HG03342 (cell line): ENCODE measurements at regions not wholly inside any gene's neighbourhood (a gene's known extent, or its start where the extent isn't known, plus 50 kb on each side); places are given as distances from the start of the nearest gene placed in this dataset.
"Not testable (repeated sequence)": the region's sequence is repeated elsewhere in the genome, so short reads cannot be mapped to it uniquely, and the experiment has no call there.

Experiments used
- ATAC-seq: cut with Tn5 transposase; IDR thresholded peaks from one replicate; pipeline ENCODE4 v1.9.1; 2021; ENCODE audit warnings: mild to moderate bottlenecking, moderate library complexity; ENCODE audit not compliant: unreplicated experiment

- no peak for ATAC-seq
Observed at GRCh38 chr10:117492504-117492903, 50.0 kb upstream of the EMX2 start.

GRCh38 chr10:117488004-117488403, 54.5 kb upstream of the EMX2 start:
- ATAC-seq, result no peak

GRCh38 chr10:117486606-117487005, 55.9 kb upstream of the EMX2 start:
- no peak for ATAC-seq

DNA sequence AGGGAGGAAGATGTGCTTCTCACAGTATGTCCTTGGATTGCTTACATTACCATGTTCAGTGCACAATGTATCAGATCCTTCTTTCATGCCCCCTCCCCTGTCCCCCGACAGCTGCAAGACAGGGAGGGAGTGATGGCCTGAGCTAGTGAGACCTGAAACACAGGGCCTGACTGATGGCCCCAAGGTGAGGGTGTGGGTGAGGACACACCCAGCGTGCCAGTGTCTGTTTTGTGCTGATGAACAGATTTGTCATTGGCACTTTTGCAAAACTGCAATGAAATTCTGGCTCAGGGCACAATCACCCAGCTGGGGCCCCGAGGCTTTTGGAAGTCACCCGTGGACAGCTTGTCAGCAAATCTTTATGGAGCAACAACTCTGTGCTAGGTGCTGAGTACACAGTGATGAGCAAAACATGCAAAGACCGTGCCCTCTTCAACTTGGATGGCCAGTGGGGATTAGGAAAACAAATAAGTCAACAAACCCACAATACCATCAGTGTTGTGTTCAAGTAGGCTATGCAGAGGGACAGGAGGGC, 59.4 kb upstream of the EMX2 start:
- no peak for ATAC-seq

- ATAC-seq, result not testable (repeated sequence)
Observed at GRCh38 chr10:117481011-117481410, 61.5 kb upstream of the EMX2 start.

DNA sequence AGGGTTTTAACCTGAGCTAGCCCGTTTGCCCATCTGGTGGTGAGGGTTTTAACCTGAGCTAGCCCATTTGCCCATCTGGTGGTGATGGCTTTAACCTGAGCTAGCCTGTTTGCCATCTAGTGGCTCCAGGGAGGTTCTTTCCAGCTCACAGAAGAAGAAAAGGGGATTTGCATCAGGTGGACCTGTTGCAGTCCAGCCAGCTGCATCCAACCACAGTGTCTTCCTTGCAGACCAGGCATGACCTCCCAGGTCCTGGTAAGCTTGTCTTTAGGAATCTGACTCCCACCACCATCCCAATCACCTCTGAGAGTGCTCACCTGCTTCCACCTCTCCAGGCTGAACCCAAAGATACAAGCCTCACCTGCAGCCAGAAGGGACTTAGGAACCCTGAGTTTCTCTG, 62.4 kb upstream of the EMX2 start:
- ATAC-seq, result no peak

DNA sequence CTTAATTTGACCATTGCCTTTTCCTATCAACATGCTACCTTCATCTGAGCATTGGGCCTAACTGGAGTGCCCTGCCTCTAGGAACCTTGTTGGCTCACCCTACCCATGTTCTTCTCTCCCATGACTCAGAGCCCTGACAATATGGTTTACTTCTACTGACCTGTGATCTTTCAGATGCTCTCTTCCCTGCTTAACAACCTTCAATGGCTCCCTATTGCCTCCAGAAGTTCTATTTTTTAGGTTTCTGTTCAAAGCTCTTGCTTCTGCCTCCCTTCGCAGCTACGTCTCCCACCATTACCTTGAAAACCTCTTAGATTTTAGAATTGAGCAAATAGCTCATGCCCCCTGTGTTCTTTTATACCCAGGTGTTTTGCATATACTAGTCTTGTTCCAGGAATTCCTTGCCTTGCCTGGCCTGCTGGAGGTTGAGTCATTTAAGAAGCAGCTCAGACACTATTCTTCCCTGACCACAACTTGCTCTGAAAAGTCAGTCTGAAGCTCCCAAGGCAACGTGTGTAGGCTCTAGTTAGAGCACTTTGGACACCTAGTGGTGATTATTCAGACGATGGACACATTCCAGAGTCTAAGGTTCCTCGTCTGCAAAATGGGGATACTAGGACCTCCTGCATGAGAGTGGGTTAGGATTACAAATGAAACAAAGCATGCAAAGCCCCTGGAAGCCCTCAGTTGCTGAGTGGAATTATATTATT, 64.4 kb upstream of the EMX2 start:
- no peak for ATAC-seq

- ATAC-seq, result no peak
Observed at GRCh38 chr10:117477211-117477947, 65.2 kb upstream of the EMX2 start.

DNA sequence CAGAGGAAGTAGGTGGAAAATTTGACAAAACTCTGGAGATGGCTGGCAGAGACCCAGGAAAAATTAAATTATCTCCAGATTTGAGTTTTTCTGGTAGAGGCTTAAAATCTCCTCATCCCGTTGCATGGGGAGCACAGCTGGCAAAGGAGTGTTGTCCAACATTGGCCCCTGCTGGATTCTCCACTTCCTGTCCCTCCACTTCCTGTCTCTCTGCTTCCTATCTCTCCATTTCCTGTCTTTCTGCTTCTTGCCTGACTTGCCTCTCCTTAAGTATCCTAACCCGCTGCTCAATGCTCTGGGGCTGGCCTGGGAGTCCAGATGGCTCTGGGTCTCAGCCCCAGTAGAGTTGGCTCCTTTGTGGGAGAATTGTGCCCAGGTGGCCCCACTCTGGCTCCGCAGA, 65.8 kb upstream of the EMX2 start:
- ATAC-seq, result no peak

- ATAC-seq, result no peak
Observed at GRCh38 chr10:117476281-117476680, 66.3 kb upstream of the EMX2 start.

GRCh38 chr10:117472872-117473271, 69.7 kb upstream of the EMX2 start:
- ATAC-seq, result peak; percentile 90

GRCh38 chr10:117471344-117471874, 71.1 kb upstream of the EMX2 start:
- no peak for ATAC-seq

DNA sequence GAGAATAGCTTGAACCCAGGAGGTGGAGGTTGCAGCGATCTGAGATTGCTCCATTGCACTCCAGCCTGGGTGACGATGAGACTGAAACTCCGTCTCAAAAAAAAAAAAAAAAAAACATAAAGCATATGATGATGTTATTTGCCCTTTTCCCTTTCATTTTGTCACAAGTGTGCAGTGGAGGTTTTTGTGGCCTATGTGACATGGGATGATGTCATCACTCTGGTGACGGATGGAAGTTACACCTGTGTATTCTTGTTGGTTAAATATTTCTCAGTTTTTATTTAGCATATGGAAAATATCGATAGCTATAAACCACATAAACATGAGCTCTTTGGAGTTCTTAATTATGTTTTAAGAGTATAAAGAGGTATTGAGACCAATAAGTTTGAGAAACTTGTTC, 71.8 kb upstream of the EMX2 start:
- no peak for ATAC-seq

GRCh38 chr10:117468665-117469064, 73.9 kb upstream of the EMX2 start:
- no peak for ATAC-seq

DNA sequence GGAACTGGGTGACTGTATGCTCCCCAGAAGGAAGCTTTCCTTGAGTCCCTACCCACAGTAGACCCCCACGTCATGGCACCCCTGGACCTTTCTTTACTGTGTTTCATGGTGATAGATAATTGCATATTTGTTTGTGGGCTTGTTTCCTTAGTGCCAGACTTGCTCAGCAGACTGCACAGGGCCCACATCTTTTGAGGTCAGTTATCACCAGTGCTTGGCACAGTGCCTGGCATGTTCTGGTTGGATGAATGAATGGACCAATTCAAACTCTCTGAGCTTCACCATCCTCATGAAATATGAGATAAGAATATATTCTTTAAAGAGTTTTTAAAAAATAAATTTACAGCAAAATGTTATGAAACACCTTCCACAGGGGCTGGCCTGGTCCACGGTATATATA, 78.4 kb upstream of the EMX2 start:
- no peak for ATAC-seq

GRCh38 chr10:117463545-117463920, 79.0 kb upstream of the EMX2 start:
- peak; percentile 63 for ATAC-seq

- no peak for ATAC-seq
Observed at GRCh38 chr10:117462816-117463544, 79.6 kb upstream of the EMX2 start.

DNA sequence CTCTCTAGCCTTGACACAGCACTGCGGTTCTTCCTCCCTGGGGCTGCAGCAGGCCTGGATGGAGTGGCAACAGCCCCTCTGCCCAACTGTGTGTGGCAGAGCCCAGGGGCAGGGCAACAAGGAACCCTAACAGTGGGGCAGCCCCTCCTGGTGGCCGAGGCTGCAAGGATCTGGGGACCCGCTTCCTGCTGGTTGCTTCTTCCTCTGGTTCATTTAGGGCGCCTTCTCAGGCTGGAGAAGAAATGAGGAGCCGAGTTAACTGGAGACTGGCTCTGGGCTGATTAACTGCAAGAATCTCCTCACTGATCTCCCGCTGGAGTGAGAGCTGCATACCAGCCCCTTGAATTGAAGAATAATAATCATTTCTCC, 80.1 kb upstream of the EMX2 start:
- ATAC-seq, result no peak

DNA sequence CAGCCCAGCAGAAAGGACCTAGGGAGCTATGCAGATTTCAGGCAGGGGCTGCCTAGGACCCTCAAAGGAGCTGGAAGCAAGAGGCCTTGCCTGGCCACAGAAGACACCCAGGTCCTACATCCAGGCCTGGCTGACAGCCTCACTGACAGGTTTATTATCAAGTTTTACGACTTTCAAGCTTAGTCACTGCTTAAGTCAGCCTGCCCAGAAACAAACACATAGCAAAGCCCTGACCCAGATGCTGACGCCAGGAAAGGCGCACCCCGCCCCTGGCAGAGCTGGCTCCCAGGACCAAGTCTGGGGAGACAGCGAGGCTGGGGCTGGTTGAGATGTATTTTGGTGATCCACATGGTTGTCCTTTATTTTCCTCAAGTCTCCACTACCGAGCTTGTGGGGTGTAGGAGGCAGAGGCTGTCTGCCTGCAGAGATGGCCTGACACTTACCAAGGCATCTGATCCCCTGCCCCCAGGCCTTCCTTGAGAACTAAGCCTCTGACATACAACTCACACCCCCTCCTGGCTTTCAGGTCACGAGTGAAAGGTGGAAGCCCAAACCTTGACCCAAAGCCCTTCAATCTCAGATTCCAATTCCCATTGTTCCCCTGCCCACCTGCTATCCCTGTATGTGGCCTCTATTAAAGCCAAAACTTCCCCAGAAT, 80.7 kb upstream of the EMX2 start:
- ATAC-seq, result no peak

GRCh38 chr10:117460846-117461765, 81.4 kb upstream of the EMX2 start:
- no peak for ATAC-seq
